GM18861 (cell line): ENCODE measurements at regions not wholly inside any gene's neighbourhood (a gene's known extent, or its start where the extent isn't known, plus 50 kb on each side); places are given as distances from the start of the nearest gene placed in this dataset.
A peak's percentile ranks its signal among the peaks of the same experiment; 100 is the strongest.
"Not testable (repeated sequence)": the region's sequence is repeated elsewhere in the genome, so short reads cannot be mapped to it uniquely, and the experiment has no call there.

ENCODE experiments used
- ATAC-seq: cut with Tn5 transposase; IDR thresholded peaks from one replicate; pipeline ENCODE4 v1.9.1; 2021; ENCODE audit not compliant: unreplicated experiment

GRCh38 chr2:36302911-36303310, 52.7 kb upstream of the CRIM1 start:
- no peak for ATAC-seq

GRCh38 chr2:36301843-36302242, 53.7 kb upstream of the CRIM1 start:
- ATAC-seq = no peak

DNA sequence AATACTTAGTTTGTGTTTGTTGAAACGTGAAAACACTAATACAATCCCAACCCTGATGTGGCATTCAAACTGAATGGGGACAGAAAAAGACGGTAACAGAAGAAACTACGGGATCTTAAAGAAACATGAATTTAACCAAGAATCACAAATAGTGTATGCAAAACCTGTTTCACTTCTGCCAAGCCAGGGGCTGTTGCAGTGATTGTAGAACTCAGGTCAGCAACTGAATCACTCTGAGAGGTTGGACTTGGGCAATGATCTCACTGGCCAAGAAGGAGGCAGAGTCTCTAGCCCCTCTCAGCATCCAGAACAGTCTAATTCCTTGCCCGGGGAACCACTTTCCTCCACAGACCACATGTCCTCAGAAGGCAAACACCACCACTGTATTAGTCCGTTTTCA, 54.9 kb upstream of the CRIM1 start:
- ATAC-seq = no peak

- no peak for ATAC-seq
Observed at GRCh38 chr2:36296798-36297197, 58.8 kb upstream of the CRIM1 start.

DNA sequence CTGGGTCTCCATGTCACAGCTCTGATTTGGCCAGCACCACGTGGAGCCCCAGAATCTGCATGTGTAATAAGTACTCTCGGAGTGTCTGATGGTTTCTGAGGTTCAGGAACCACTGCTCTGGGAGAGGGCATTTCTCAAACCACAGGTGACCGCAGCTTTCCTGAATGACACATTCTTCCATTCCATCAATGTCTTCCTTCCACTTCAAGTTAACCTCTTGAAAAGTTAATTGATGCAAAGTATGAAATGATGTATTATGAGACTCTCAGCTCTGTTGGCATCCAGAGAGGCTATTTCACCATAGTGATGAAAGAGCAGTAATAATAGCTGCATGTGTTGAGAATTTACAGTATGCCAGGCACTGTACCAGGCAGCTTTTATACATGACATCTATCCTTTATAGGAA, 61.3 kb upstream of the CRIM1 start:
- ATAC-seq = no peak

DNA sequence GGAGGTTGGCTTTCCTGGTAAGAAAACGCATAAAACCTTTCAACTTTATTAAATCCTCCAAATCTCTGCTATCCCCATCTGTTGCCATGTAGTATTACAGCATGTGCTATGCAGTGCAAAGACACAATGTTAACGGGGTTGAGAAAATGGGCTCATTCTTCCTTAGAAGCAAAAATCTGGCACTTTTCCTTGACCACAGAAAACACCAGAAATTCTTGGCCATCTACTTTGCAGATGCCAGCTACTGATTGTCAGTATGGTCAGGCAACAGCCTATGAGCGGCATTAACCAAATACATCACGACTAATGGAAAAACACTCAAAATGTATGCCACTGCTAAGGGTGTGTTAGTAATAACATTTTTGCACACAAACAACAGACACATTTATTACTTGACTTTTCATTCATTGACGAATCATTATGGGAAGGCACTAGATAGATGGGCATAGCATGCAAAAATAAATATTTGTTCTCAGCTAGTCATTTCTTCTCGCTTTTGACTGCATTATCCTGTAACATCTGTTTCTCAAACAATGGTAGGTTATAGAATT, 65.2 kb upstream of the CRIM1 start:
- no peak for ATAC-seq

- no peak for ATAC-seq
Observed at GRCh38 chr2:36289731-36290130, 65.8 kb upstream of the CRIM1 start.

GRCh38 chr2:36287363-36288275, 68.0 kb upstream of the CRIM1 start:
- ATAC-seq = no peak

DNA sequence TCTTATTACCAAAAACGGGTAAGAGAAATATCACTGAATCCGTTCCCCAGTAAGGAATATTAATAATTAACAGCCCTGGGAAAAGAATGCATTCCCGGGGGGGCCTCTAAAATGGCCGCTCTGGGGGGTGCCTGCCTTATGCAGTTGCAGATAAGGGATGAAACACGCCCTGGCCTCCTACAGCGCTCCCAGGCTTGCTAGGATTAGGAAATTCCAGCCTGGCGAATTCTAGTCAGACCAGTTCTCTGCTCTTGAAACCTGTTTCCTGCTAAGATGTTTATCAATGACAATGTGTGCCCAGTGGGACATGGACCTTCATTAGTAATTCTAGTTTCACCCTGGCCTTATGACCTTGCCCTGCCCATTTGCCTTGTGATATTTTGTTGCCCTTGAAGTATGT, 76.1 kb upstream of the CRIM1 start:
- ATAC-seq = not testable (repeated sequence)

DNA sequence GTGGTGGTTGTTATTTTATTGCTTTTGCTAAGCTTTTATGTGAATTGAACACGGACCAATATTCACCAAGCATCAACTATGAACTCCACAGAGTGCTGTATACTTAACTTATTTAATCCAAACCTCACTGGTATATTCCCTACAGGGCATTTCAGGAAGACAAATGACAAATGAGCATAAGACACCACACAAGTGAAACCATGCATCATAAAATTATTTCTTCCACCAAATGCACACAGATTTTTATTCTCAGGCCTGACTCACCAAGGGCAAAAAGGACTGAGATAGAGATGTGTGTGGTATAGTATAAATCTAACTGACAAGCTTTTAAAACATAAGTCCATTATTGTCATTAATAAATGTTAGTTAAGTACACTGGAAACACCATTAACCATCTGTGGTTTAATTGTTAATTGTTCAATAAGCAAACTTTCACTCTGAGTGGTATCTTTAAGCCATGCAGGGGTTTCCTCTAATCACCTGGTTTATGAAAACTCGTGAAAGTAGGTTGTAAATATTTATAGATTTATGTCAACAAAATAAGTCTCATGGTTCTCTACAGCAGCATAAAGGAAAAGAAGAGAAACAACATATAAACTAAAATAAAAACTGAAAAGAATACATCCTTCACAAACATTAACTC, 77.6 kb upstream of the CRIM1 start:
- no peak for ATAC-seq

GRCh38 chr2:36277146-36277808, 78.3 kb upstream of the CRIM1 start:
- ATAC-seq = peak; percentile 69

DNA sequence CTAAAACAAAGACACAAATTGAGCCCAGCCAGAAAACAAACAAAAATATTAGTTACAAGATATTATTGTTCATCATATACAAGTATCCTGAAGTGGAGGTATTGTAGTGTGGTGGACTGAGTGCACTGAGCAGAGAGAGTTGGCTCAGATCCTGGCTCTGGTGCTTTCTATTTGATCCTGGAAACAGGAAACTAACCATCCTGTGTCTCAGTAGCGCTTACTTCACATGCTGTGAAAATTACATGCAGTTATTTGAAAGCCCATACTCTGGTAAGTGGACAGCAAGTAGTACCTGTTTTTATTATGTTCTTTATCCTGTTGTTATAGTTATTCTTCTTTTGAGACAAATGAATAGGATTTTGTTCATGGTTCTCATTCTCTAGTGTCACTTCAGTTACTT, 84.3 kb upstream of the CRIM1 start:
- no peak for ATAC-seq

GRCh38 chr2:36270758-36271157, 84.8 kb upstream of the CRIM1 start:
- no peak for ATAC-seq

GRCh38 chr2:36267194-36267593, 88.4 kb upstream of the CRIM1 start:
- ATAC-seq = no peak

GRCh38 chr2:36266536-36267121, 88.9 kb upstream of the CRIM1 start:
- ATAC-seq = no peak

- no peak for ATAC-seq
Observed at GRCh38 chr2:36262581-36262980, 93.0 kb upstream of the CRIM1 start.

GRCh38 chr2:36255863-36256262, 99.7 kb upstream of the CRIM1 start:
- ATAC-seq = no peak

GRCh38 chr2:36253086-36253485, 102.5 kb upstream of the CRIM1 start:
- ATAC-seq = no peak

- ATAC-seq = peak; percentile 81
Observed at GRCh38 chr2:36246320-36246990, 109.1 kb upstream of the CRIM1 start.

DNA sequence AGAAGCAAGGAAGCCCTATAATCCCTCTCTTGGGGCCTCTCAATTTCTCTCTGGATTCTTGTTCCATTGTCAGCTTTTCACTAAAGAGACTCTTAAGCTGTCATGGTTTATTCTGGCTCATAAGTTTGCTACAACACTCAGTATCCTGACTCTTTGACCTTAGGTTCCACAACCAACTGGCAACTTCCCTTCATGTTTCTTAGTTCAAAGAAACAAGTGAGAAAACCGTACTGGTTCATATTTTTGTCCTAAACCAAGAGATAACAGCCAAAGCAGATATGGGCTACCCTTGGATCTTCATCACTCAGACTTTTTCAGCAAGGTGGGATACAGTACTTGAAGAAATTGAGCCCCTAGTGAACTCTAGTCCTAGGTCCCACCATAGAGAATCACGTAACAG, 109.9 kb upstream of the CRIM1 start:
- no peak for ATAC-seq

- ATAC-seq = no peak
Observed at GRCh38 chr2:36238106-36238505, 117.5 kb upstream of the CRIM1 start.
